ENCODE measurements at regions not wholly inside any gene's neighbourhood (a gene's known extent, or its start where the extent isn't known, plus 50 kb on each side); places are given as distances from the start of the nearest gene placed in this dataset.
"Not testable (repeated sequence)": the region's sequence is repeated elsewhere in the genome, so short reads cannot be mapped to it uniquely, and the experiment has no call there.

- no peak for DNase-seq
These were observed 182.8 kb downstream of the DEPDC1B start for GRCh38 chr5:60517094-60517694.

- no peak for DNase-seq
These were observed 183.3 kb downstream of the DEPDC1B start for GRCh38 chr5:60516688-60517087.

GRCh38 chr5:60514152-60514551, 185.8 kb downstream of the DEPDC1B start:
- no peak for DNase-seq

GRCh38 chr5:60512117-60512516, 187.8 kb downstream of the DEPDC1B start:
- DNase-seq: no peak

- no peak for DNase-seq
These were observed 189.3 kb downstream of the DEPDC1B start for GRCh38 chr5:60510663-60511062.

GRCh38 chr5:60510049-60510448, 189.9 kb downstream of the DEPDC1B start:
- DNase-seq: no peak

- DNase-seq: no peak
These were observed 190.4 kb downstream of the DEPDC1B start for GRCh38 chr5:60509519-60509918.

- no peak for DNase-seq
These were observed 192.3 kb downstream of the DEPDC1B start for GRCh38 chr5:60507687-60508086.

GRCh38 chr5:60505373-60506171, 194.4 kb downstream of the DEPDC1B start:
- no peak for DNase-seq

GRCh38 chr5:60504342-60504741, 195.6 kb downstream of the DEPDC1B start:
- no peak for DNase-seq

GRCh38 chr5:60503771-60504170, 196.2 kb downstream of the DEPDC1B start:
- DNase-seq: no peak

GRCh38 chr5:60497706-60498500, 202.1 kb downstream of the DEPDC1B start:
- peak; percentile 73 for DNase-seq

- DNase-seq: peak; percentile 90
These were observed 204.1 kb downstream of the DEPDC1B start for GRCh38 chr5:60495644-60496520.

GRCh38 chr5:60494635-60495034, 205.3 kb downstream of the DEPDC1B start:
- DNase-seq: no peak

GRCh38 chr5:60494144-60494543, 205.8 kb downstream of the DEPDC1B start:
- DNase-seq: no peak

GRCh38 chr5:60493372-60493771, 206.6 kb downstream of the DEPDC1B start:
- no peak for DNase-seq

- DNase-seq: no peak
These were observed 207.0 kb downstream of the DEPDC1B start for GRCh38 chr5:60492958-60493357.

- not testable (repeated sequence) for DNase-seq
These were observed 207.6 kb downstream of the DEPDC1B start for GRCh38 chr5:60492358-60492757.

GRCh38 chr5:60490597-60491166, 209.3 kb downstream of the DEPDC1B start:
- DNase-seq: no peak

- no peak for DNase-seq
These were observed 210.1 kb downstream of the DEPDC1B start for GRCh38 chr5:60489856-60490255.

GRCh38 chr5:60489377-60489776, 210.6 kb downstream of the DEPDC1B start:
- DNase-seq: no peak

- DNase-seq: no peak
These were observed 211.4 kb downstream of the DEPDC1B start for GRCh38 chr5:60488466-60489130.

All from NCI-H446 treated with DMSO at 0.1 percent for 48 hours (cell line).